SU-DHL-6 (cell line): ENCODE measurements at regions not wholly inside any gene's neighbourhood (a gene's known extent, or its start where the extent isn't known, plus 50 kb on each side); places are given as distances from the start of the nearest gene placed in this dataset.

ENCODE experiments used
- CTCF ChIP-seq: fragments of 200-600 bp; sonication (generic); IDR thresholded peaks from one replicate; pipeline ENCODE4 v1.5.1; 2017; ENCODE audit warnings: antibody characterized with exemption, mild to moderate bottlenecking, low read length, moderate library complexity; ENCODE audit not compliant: insufficient read depth, poor library complexity, severe bottlenecking
- EZH2phosphoT487 ChIP-seq: fragments of 200-600 bp; sonication (generic), shearing (Covaris generic); conservative IDR thresholded peaks from 2 replicates; pipeline ENCODE4 v1.6.1; 2018; ENCODE audit warnings: mild to moderate bottlenecking, antibody characterized with exemption, low read length, moderate library complexity, mixed read lengths

DNA sequence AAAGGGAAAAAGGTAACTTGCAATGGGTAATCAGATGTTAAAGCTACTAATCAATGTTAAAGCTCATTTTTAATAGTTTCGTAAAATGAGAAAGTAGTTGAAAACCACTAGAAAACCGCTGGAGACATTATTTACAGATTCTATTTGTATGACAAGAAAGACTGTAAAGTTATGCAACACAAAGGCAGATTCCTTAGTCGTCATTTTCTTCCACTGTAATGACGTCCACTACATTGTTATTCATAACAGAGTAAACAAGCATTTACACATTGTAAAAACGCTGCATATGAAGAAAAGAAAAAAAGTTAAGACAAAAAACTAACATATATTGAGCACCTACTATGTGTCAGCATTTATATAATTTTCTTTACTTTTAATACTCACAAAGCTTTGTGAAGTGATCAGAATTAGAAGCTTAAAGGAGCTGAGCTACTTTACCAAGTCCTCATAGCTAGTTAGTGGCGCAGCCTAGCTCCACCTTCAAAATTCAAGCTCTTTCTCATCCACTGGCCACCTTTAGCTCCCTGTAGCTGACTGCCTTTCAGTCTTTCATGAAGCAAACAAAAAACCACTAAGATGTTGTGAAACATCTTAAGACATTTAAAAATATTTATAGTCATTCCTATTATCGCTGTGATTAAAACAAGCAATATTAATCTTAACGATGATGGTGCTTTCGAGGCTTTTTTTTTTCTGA is 100.1 kb upstream of the CDIN1 start:
- TF ChIP-seq EZH2phosphoT487 (no peak), CTCF (no peak)
